K562 (cell line): ENCODE measurements at regions not wholly inside any gene's neighbourhood (a gene's known extent, or its start where the extent isn't known, plus 50 kb on each side); places are given as distances from the start of the nearest gene placed in this dataset.

ENCODE experiments used
- ATAC-seq: fragments of 200-7000 bp; cut with Tn5 transposase; 3 replicates; pipeline ENCODE4 v1.9.1; 2020; ENCODE audit warnings: moderate library complexity
- BruUV-seq: library from RNA; stranded (reverse); fragments of 400-500 nt; replicated peaks from 2 replicates; lab custom pipeline; 2021; lab: Mats Ljungman, UMichigan
- CTCF ChIA-PET: fragments of 300-600 bp; formaldehyde crosslinking; extraction: SDS; loops from one replicate; lab custom pipeline; 2021; ENCODE audit warnings: low intra/inter-chr PET ratio; lab: Yijun Ruan, JAX
- POLR2A ChIA-PET: fragments of 300-600, 350-650 bp; sonication (Branson Sonifier 250); formaldehyde crosslinking; extraction: SDS; loops from one replicate; lab custom pipeline; 2021; ENCODE audit warnings: antibody characterized with exemption, inconsistent platforms; lab: Yijun Ruan, JAX
- DNase-seq, 4 experiments: peaks; one replicate each; pipeline versions ENCODE4 v3.0.0 to v3.0.0-alpha.2; 2011 to 2018; ENCODE audit warnings: low spot score in 3 of 4, mixed read lengths in 3 of 4; ENCODE audit errors: extremely low read depth in 1 of 4
- FAIRE-seq: peaks from 2 replicates; lab custom pipeline; 2011; peaks lifted over from hg19 to GRCh38; lab: Jason Lieb, UNC
- H2AFZ ChIP-seq: 2 replicates; pipeline ENCODE4 v1.6.0; 2011; ENCODE audit warnings: low read depth, low read length, control low read depth, inconsistent platforms
- H3K27ac ChIP-seq: fragments of 200-600 bp; 3 replicates; pipeline ENCODE4 v1.8.0; 2011; ENCODE audit warnings: low read depth, mild to moderate bottlenecking, control low read depth, inconsistent platforms, low read length, moderate library complexity, mixed read lengths; ENCODE audit errors: extremely low read depth
- H3K27me3 ChIP-seq, 2 experiments: fragments of 300-600 bp in 1 of 2; 2 replicates in 1 of 2; 3 replicates in 1 of 2; pipeline versions ENCODE4 v1.6.0 to v1.8.0; 2011; ENCODE audit warnings: inconsistent platforms in 2 of 2, low read length in 2 of 2, mild to moderate bottlenecking in 1 of 2, mixed read lengths in 1 of 2, moderate library complexity in 1 of 2; ENCODE audit not compliant: control insufficient read depth in 2 of 2, insufficient read depth in 2 of 2
- H3K36me3 ChIP-seq: fragments of 300-600 bp; 3 replicates; pipeline ENCODE4 v1.8.0; 2011; ENCODE audit warnings: mild to moderate bottlenecking, low read length, inconsistent platforms; ENCODE audit not compliant: control insufficient read depth, insufficient read depth
- H3K4me1 ChIP-seq, 2 experiments: fragments of 200-600 bp in 1 of 2; replicated peaks in 1 of 2; 2 replicates in 1 of 2; 3 replicates in 1 of 2; pipeline versions ENCODE4 v1.5.1 to v1.8.0; 2011; ENCODE audit warnings: inconsistent platforms in 2 of 2, low read length in 2 of 2, mild to moderate bottlenecking in 1 of 2, mixed read lengths in 1 of 2, moderate library complexity in 1 of 2; ENCODE audit not compliant: control insufficient read depth in 2 of 2, insufficient read depth in 2 of 2
- H3K4me2 ChIP-seq: 2 replicates; pipeline ENCODE4 v1.6.1; 2011; ENCODE audit warnings: low read length, control low read depth, inconsistent platforms, mixed read lengths; ENCODE audit not compliant: insufficient read depth
- H3K4me3 ChIP-seq: fragments of 200-600 bp; sonication (generic), shearing (Covaris generic); 2 replicates; pipeline ENCODE4 v1.5.1; 2016; ENCODE audit warnings: control low read depth, inconsistent platforms
- H3K79me2 ChIP-seq: fragments of 200-600 bp; 3 replicates; pipeline ENCODE4 v1.8.0; 2011; ENCODE audit warnings: low read length, inconsistent platforms; ENCODE audit not compliant: control insufficient read depth, insufficient read depth
- H3K9ac ChIP-seq, 2 experiments: 2 replicates each; pipeline versions ENCODE4 v1.6.0 to v1.6.1; 2011; ENCODE audit warnings: low read depth in 2 of 2, low read length in 2 of 2, control low read depth in 1 of 2, inconsistent platforms in 1 of 2, mild to moderate bottlenecking in 1 of 2, mixed read lengths in 1 of 2; ENCODE audit not compliant: insufficient read depth in 1 of 2
- H3K9me1 ChIP-seq: one replicate; pipeline ENCODE4 v1.6.0; 2011; ENCODE audit warnings: inconsistent platforms, mild to moderate bottlenecking, low read length, moderate library complexity; ENCODE audit not compliant: control insufficient read depth, insufficient read depth
- H3K9me3 ChIP-seq: replicated peaks from 2 replicates; pipeline ENCODE4 v1.5.1; 2011; ENCODE audit warnings: low read depth, low read length, inconsistent platforms; ENCODE audit not compliant: control insufficient read depth, insufficient read depth
- H4K20me1 ChIP-seq: replicated peaks from 2 replicates; pipeline ENCODE4 v1.6.1; 2011; ENCODE audit warnings: low read length, inconsistent platforms, mixed read lengths; ENCODE audit not compliant: control insufficient read depth, insufficient read depth
- EP300 ChIP-seq: IDR thresholded peaks from 2 replicates; pipeline ENCODE4 v1.6.1; 2012; ENCODE audit warnings: low read length, improper control_type of control experiment
- NR2F6 ChIP-seq: fragments of 450-650 bp; formaldehyde crosslinking; IDR thresholded peaks from 2 replicates; pipeline ENCODE4 v1.4.0; 2020; ENCODE audit warnings: mild to moderate bottlenecking
- PTTG1 ChIP-seq: fragments of 450-650 bp; IDR thresholded peaks from 2 replicates; pipeline ENCODE4 v1.6.1; 2016; ENCODE audit warnings: low read depth, mild to moderate bottlenecking, missing genetic modification characterization, missing compliant biosample characterization
- TCF3 ChIP-seq: sonication (generic); formaldehyde crosslinking; IDR thresholded peaks from 2 replicates; pipeline ENCODE4 v1.4.0; 2020; ENCODE audit warnings: mild to moderate bottlenecking, missing genetic modification reagents
- TEAD4 ChIP-seq, 2 experiments: sonication (generic) in 1 of 2; formaldehyde crosslinking in 1 of 2; IDR thresholded peaks; 2 replicates each; pipeline versions ENCODE4 v1.6.1 to v1.8.0; 2012 to 2022; ENCODE audit warnings: borderline replicate concordance in 1 of 2, inconsistent platforms in 1 of 2, low read length in 1 of 2, mild to moderate bottlenecking in 1 of 2, missing genetic modification reagents in 1 of 2
- ZBTB17 ChIP-seq: fragments of 450-650 bp; formaldehyde crosslinking; IDR thresholded peaks from 2 replicates; pipeline ENCODE4 v1.4.0; 2020; ENCODE audit warnings: mild to moderate bottlenecking
- ZNF253 ChIP-seq: fragments of 250-450 bp; sonication (Bioruptor Pico); conservative IDR thresholded peaks from 2 replicates; pipeline ENCODE4 v1.6.1; 2021; ENCODE audit warnings: mild to moderate bottlenecking
- ZNF584 ChIP-seq: fragments of 200-800 bp; sonication (Bioruptor generic); IDR thresholded peaks from 2 replicates; pipeline ENCODE4 v1.6.1; 2016; ENCODE audit warnings: low read depth, mild to moderate bottlenecking, missing genetic modification characterization, missing compliant biosample characterization
- ZNF589 ChIP-seq: fragments of 200-800 bp; sonication (Bioruptor generic); IDR thresholded peaks from 2 replicates; pipeline ENCODE4 v1.6.1; 2016; ENCODE audit warnings: low read depth, missing genetic modification characterization, missing compliant biosample characterization
- ZNF668 ChIP-seq: fragments of 250-450 bp; sonication (Bioruptor Pico); IDR thresholded peaks from 2 replicates; pipeline ENCODE4 v1.8.0; 2022; ENCODE audit warnings: mild to moderate bottlenecking, inconsistent platforms
- ZNF695 ChIP-seq: fragments of 450-650 bp; formaldehyde crosslinking; IDR thresholded peaks from 2 replicates; pipeline ENCODE4 v1.4.0; 2020; ENCODE audit warnings: mild to moderate bottlenecking, moderate library complexity
- WGBS: fragments of 100-300 bp; shearing (Covaris generic); methylation state at CpG from one replicate; pipeline ENCODE4 v1.1.6; 2016; ENCODE audit warnings: low coverage, mixed read lengths; ENCODE audit not compliant: insufficient coverage; ENCODE audit errors: missing lambda C conversion rate; 5-methylcytosine and 5-hydroxymethylcytosine counted together
- in situ Hi-C: fragments of 300-500 bp; cut with MboI; formaldehyde crosslinking; loops from 4 replicates; pipeline ENCODE4 v1.15.0; 2018; ENCODE audit warnings: inconsistent platforms, mixed read lengths
- intact Hi-C: fragments of 100-400 bp; cut with micrococcal nuclease; formaldehyde crosslinking; loops from 2 replicates; pipeline ENCODE4 v1.14.2; 2022
- TF ChIP-seq, protein P1 (sequence below), 3 experiments: fragments of 200-800 bp in 1 of 3; fragments of 250-450 bp in 1 of 3; fragments of 450-650 bp in 1 of 3; sonication (Bioruptor Pico) in 1 of 3; sonication (Bioruptor generic) in 1 of 3; formaldehyde crosslinking in 1 of 3; IDR thresholded peaks; 2 replicates each; pipeline versions ENCODE4 v1.6.1 to v1.8.0; 2016 to 2022; ENCODE audit warnings: mild to moderate bottlenecking in 2 of 3, missing genetic modification characterization in 2 of 3, missing compliant biosample characterization in 1 of 3, moderate library complexity in 1 of 3
- TF ChIP-seq, protein P2 (sequence below): fragments of 450-650 bp; IDR thresholded peaks from 2 replicates; pipeline ENCODE4 v1.6.1; 2017; ENCODE audit warnings: antibody characterized with exemption, mild to moderate bottlenecking

DNA sequence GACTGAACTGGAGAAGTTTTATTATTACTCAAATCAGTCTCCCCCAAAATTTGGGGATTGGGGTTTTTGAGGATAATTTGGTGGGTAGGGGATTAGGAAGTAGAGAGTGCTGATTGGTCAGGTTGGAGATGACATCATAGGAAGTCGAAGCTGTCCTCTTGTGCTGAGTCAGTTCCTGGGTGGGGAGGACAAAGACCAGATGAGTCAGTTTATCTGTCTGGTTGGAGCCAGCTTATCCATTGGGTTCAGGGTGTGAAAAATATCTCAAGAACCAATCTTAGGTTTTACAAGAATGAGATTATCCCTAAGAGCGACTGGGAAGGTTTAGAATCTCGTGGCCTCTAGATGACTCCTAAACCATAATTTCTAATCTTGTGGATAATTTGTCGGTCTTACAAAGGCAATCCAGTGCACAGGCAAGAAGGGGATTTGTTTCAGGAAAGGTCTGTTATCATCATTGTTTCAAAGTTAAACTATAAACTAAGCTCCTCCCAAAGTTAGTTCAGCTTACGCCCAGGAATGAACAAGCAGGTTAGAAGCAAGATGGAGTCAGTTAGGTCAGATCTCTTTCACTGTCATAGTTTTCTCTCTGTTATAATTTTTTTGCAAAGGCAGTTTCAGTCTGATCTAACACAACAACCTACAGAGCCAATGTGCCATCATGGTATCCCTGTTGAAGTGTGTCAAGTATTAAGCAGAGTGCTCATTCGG is 274.5 kb downstream of the SLC7A11 start:
- peaks cover 0 to 10% of the 10 kb centered on the region in 2 experiments; a peak in 2 of 5 replicates for H3K4me1 ChIP-seq
- peaks cover 6% of the 10 kb centered on the region; the same call in 1 of the 2 replicates for H3K9me3 ChIP-seq
- no peaks in the 10 kb centered on the region for H3K36me3 ChIP-seq
- H3K9ac ChIP-seq, result no peak overlapping the region
- ChIA-PET POLR2A (no interaction called here), CTCF (no interaction called here)
- H4K20me1 ChIP-seq, result no peaks in the 10 kb centered on the region
- intact Hi-C loops (no loop called here), in situ Hi-C loops (no loop called here)
- FAIRE-seq (peak; percentile 15), DNase-seq (peak; percentile 5 to 43 (median 8)), ATAC-seq (peak; percentile 66)
- no TSS peak for BruUV-seq
- peak overlapping the region; percentile 67; the same call in 2 of the 3 replicates for H3K27ac ChIP-seq
- no peak overlapping the region; the same call in 1 of the 2 replicates for H3K4me2 ChIP-seq
- WGBS, result 8% methylated on average over 6 of the region's 6 CpGs
- H2AFZ ChIP-seq, result no peak overlapping the region
- no peaks in the 10 kb centered on the region for H3K27me3 ChIP-seq
- H3K79me2 ChIP-seq, result no peaks in the 10 kb centered on the region
- H3K9me1 ChIP-seq, result no peaks in the 10 kb centered on the region
- H3K4me3 ChIP-seq, result no peak overlapping the region
- TF ChIP-seq EP300 (peak; percentile 47; the same call in 1 of the 2 replicates), ZBTB17 (CRISPR knock-in tag) (peak; percentile 87), ZNF668 (CRISPR knock-in tag) (peak; percentile 63; the same call in 1 of the 2 replicates), PTTG1 (tag) (peak; percentile 94), TEAD4 (IDR thresholded peaks at IDR 0.05; ENCODE audit: low read length) (peak; percentile 42; the same call in 1 of the 2 replicates), TEAD4 (CRISPR knock-in tag; IDR thresholded peaks at IDR 0.05; ENCODE audit: borderline replicate concordance) (no peak), NR2F6 (CRISPR knock-in tag) (no peak), ZNF695 (CRISPR knock-in tag) (peak; percentile 60; the same call in 1 of the 2 replicates), ZNF584 (CRISPR knock-in tag) (peak; percentile 75; the same call in 1 of the 2 replicates), ZNF253 (CRISPR knock-in tag) (peak; percentile 73), ZNF589 (peak; percentile 83; the same call in 1 of the 2 replicates), TCF3 (CRISPR knock-in tag) (peak; percentile 43; the same call in 1 of the 2 replicates)
- TF ChIP-seq, protein P1, sequence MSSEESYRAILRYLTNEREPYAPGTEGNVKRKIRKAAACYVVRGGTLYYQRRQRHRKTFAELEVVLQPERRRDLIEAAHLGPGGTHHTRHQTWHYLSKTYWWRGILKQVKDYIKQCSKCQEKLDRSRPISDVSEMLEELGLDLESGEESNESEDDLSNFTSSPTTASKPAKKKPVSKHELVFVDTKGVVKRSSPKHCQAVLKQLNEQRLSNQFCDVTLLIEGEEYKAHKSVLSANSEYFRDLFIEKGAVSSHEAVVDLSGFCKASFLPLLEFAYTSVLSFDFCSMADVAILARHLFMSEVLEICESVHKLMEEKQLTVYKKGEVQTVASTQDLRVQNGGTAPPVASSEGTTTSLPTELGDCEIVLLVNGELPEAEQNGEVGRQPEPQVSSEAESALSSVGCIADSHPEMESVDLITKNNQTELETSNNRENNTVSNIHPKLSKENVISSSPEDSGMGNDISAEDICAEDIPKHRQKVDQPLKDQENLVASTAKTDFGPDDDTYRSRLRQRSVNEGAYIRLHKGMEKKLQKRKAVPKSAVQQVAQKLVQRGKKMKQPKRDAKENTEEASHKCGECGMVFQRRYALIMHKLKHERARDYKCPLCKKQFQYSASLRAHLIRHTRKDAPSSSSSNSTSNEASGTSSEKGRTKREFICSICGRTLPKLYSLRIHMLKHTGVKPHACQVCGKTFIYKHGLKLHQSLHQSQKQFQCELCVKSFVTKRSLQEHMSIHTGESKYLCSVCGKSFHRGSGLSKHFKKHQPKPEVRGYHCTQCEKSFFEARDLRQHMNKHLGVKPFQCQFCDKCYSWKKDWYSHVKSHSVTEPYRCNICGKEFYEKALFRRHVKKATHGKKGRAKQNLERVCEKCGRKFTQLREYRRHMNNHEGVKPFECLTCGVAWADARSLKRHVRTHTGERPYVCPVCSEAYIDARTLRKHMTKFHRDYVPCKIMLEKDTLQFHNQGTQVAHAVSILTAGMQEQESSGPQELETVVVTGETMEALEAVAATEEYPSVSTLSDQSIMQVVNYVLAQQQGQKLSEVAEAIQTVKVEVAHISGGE (CRISPR knock-in tag; IDR thresholded peaks at IDR 0.05), result 0 out of 6 replicates have a peak, but pooled peaks of 1 of the 3 experiments have one; percentile 45
- TF ChIP-seq, protein P2, sequence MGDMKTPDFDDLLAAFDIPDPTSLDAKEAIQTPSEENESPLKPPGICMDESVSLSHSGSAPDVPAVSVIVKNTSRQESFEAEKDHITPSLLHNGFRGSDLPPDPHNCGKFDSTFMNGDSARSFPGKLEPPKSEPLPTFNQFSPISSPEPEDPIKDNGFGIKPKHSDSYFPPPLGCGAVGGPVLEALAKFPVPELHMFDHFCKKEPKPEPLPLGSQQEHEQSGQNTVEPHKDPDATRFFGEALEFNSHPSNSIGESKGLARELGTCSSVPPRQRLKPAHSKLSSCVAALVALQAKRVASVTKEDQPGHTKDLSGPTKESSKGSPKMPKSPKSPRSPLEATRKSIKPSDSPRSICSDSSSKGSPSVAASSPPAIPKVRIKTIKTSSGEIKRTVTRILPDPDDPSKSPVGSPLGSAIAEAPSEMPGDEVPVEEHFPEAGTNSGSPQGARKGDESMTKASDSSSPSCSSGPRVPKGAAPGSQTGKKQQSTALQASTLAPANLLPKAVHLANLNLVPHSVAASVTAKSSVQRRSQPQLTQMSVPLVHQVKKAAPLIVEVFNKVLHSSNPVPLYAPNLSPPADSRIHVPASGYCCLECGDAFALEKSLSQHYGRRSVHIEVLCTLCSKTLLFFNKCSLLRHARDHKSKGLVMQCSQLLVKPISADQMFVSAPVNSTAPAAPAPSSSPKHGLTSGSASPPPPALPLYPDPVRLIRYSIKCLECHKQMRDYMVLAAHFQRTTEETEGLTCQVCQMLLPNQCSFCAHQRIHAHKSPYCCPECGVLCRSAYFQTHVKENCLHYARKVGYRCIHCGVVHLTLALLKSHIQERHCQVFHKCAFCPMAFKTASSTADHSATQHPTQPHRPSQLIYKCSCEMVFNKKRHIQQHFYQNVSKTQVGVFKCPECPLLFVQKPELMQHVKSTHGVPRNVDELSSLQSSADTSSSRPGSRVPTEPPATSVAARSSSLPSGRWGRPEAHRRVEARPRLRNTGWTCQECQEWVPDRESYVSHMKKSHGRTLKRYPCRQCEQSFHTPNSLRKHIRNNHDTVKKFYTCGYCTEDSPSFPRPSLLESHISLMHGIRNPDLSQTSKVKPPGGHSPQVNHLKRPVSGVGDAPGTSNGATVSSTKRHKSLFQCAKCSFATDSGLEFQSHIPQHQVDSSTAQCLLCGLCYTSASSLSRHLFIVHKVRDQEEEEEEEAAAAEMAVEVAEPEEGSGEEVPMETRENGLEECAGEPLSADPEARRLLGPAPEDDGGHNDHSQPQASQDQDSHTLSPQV, result peak; percentile 96
